ENCODE measurements at regions not wholly inside any gene's neighbourhood (a gene's known extent, or its start where the extent isn't known, plus 50 kb on each side); places are given as distances from the start of the nearest gene placed in this dataset.

GRCh38 chr13:64186503-64187250 is 2771.0 kb upstream of the PCDH20 start:
- H3K79me2 ChIP-seq (ENCODE audit: insufficient read depth, low read length), result no peaks in the 10 kb centered on the region
- DNase-seq (ENCODE audit: low spot score) (no peak), ATAC-seq (no peak), FAIRE-seq (no peak)
- H3K36me3 ChIP-seq (replicated peaks in 1 of 2; ENCODE audit: control insufficient read depth in 1 of 2, insufficient read depth in 2 of 2, low read length in 2 of 2), result no peaks in the 10 kb centered on the region
- no peaks in the 10 kb centered on the region for H3K9me3 ChIP-seq (ENCODE audit: low read length)
- intact Hi-C loops (cut with micrococcal nuclease; ENCODE audit: unreplicated experiment) (no loop called here), in situ Hi-C loops (cut with HindIII; ENCODE audit: extremely low pct_ligation_motif_present, low pct_unique_long_range_greater_than_20kb) (no loop called here)
- H3K4me2 ChIP-seq (ENCODE audit: low read depth, low read length), result no peak overlapping the region
- no peak overlapping the region for H3K4me3 ChIP-seq (replicated peaks in 1 of 3; ENCODE audit: insufficient read depth in 1 of 3, low read depth in 2 of 3, low read length in 3 of 3)
- no peak overlapping the region for H3K9ac ChIP-seq (ENCODE audit: insufficient read depth, low read depth, low read length)
- no peak for TF ChIP-seq MATR3 (CRISPR knock-in tag; IDR thresholded peaks at IDR 0.05)
- no peak for TF ChIP-seq ZFY (CRISPR knock-in tag; IDR thresholded peaks at IDR 0.05)
- no peak for TF ChIP-seq MXD4 (CRISPR knock-in tag; IDR thresholded peaks at IDR 0.05)
- TF ChIP-seq ZNF343 (CRISPR knock-in tag; IDR thresholded peaks at IDR 0.05), result no peak
- TF ChIP-seq EZH2 (conservative IDR thresholded peaks at IDR 0.05; ENCODE audit: low read depth, low read length), result no peak
- TF ChIP-seq, protein P1, sequence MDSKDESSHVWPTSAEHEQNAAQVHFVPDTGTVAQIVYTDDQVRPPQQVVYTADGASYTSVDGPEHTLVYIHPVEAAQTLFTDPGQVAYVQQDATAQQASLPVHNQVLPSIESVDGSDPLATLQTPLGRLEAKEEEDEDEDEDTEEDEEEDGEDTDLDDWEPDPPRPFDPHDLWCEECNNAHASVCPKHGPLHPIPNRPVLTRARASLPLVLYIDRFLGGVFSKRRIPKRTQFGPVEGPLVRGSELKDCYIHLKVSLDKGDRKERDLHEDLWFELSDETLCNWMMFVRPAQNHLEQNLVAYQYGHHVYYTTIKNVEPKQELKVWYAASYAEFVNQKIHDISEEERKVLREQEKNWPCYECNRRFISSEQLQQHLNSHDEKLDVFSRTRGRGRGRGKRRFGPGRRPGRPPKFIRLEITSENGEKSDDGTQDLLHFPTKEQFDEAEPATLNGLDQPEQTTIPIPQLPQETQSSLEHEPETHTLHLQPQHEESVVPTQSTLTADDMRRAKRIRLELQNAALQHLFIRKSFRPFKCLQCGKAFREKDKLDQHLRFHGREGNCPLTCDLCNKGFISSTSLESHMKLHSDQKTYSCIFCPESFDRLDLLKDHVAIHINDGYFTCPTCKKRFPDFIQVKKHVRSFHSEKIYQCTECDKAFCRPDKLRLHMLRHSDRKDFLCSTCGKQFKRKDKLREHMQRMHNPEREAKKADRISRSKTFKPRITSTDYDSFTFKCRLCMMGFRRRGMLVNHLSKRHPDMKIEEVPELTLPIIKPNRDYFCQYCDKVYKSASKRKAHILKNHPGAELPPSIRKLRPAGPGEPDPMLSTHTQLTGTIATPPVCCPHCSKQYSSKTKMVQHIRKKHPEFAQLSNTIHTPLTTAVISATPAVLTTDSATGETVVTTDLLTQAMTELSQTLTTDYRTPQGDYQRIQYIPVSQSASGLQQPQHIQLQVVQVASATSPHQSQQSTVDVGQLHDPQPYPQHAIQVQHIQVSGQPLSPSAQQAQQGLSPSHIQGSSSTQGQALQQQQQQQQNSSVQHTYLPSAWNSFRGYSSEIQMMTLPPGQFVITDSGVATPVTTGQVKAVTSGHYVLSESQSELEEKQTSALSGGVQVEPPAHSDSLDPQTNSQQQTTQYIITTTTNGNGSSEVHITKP (CRISPR knock-in tag; IDR thresholded peaks at IDR 0.05; ENCODE audit: low read depth), result no peak
- TF ChIP-seq PRDM15 (CRISPR knock-in tag; IDR thresholded peaks at IDR 0.05), result no peak
- POLR2A ChIA-PET, result no interaction called here
- H3K27ac ChIP-seq (ENCODE audit: extremely low read length, insufficient read depth, low read length), result no peak overlapping the region
- WGBS (ENCODE audit: low lambda C conversion rate), result 25% methylated on average over 2 of the region's 2 CpGs
- no peaks in the 10 kb centered on the region for H3K27me3 ChIP-seq (ENCODE audit: control insufficient read depth in 1 of 2, insufficient read depth in 2 of 2, low read length in 2 of 2)
- no peak overlapping the region for H2AFZ ChIP-seq (ENCODE audit: low read length)
- H3K4me1 ChIP-seq (ENCODE audit: insufficient read depth, low read length), result no peaks in the 10 kb centered on the region
- no TSS peak for BruUV-seq (replicated peaks)
- no peaks in the 10 kb centered on the region for H4K20me1 ChIP-seq (ENCODE audit: insufficient read depth, low read length)
- CTCF ChIA-PET (ENCODE audit: low intra/inter-chr PET ratio, low total read pairs), result no interaction called here
